ENCODE measurements at regions not wholly inside any gene's neighbourhood (a gene's known extent, or its start where the extent isn't known, plus 50 kb on each side); places are given as distances from the start of the nearest gene placed in this dataset.

DNA sequence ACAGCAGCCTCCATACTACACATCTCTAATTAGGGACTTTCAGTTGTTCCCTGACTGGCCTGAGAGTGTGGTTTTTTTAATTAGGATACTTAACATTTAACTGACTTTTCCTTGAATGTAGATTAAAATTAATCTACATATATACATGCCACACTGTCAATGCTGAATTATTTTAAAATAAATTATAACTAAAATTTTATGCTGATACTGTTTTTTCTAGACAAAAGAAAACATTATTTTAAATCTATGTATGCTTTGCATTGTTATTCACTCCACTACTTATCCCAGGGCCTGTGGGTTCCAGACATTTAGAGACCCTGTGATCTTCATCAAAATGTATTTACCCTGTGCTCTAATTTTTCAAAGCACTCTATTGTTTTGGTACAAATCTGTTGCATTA lies 496.0 kb upstream of the MAP2 start:
- Histone ChIP-seq H3K27me3 (ENCODE audit: low read depth) (no peaks in the 10 kb centered on the region), H3K4me3 (no peak overlapping the region), H3K36me3 (no peaks in the 10 kb centered on the region), H3K27ac (no peak overlapping the region), H3K9me3 (no peaks in the 10 kb centered on the region), H3K4me1 (no peaks in the 10 kb centered on the region)
- intact Hi-C loops (cut with DNase I) = no loop called here
- DNase-seq = no peak
- TF ChIP-seq, protein P1, sequence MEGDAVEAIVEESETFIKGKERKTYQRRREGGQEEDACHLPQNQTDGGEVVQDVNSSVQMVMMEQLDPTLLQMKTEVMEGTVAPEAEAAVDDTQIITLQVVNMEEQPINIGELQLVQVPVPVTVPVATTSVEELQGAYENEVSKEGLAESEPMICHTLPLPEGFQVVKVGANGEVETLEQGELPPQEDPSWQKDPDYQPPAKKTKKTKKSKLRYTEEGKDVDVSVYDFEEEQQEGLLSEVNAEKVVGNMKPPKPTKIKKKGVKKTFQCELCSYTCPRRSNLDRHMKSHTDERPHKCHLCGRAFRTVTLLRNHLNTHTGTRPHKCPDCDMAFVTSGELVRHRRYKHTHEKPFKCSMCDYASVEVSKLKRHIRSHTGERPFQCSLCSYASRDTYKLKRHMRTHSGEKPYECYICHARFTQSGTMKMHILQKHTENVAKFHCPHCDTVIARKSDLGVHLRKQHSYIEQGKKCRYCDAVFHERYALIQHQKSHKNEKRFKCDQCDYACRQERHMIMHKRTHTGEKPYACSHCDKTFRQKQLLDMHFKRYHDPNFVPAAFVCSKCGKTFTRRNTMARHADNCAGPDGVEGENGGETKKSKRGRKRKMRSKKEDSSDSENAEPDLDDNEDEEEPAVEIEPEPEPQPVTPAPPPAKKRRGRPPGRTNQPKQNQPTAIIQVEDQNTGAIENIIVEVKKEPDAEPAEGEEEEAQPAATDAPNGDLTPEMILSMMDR (IDR thresholded peaks at IDR 0.05) = no peak
- ATAC-seq = no peak

DNA sequence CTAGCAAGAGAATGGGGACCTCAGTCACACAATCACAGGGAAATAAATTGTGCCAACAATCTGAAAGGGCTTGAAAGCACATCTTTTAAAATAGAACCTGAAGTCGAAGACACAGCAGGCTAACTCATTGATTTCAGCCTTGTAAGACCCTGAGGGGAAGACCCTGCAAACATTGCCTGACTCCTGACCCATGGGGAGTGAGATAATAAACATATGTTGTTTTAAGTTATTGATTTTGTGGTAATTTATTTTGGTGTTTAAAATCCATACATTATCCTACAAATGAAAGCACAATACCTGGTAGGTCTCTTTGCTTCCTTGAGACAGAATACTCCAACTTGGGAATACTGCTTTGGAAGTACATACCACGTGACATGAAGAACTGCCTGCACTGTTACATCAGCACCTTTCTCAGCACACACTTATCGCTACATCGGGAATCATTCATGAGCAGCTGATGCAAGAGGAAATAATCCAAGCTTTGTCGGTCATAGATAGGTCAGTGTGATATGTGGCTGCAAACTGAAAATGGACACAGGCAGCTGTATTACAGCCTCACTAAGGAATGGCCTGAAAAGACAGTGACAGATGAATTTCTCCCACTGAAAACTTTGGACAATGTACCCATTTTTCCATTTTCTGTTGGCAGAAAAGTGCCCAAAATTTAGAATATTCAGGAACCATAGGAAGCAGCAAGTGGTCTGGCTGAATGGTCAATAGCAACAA lies 494.5 kb upstream of the MAP2 start:
- TF ChIP-seq, protein P1 (IDR thresholded peaks at IDR 0.05) = no peak
- H3K27ac ChIP-seq = no peak overlapping the region
- no peaks in the 10 kb centered on the region for H3K36me3 ChIP-seq
- no peaks in the 10 kb centered on the region for H3K4me1 ChIP-seq
- intact Hi-C loops (cut with DNase I) = no loop called here
- H3K9me3 ChIP-seq = no peaks in the 10 kb centered on the region
- H3K27me3 ChIP-seq (ENCODE audit: low read depth) = no peaks in the 10 kb centered on the region
- ATAC-seq (no peak), DNase-seq (no peak)
- H3K4me3 ChIP-seq = no peak overlapping the region

- TF ChIP-seq, protein P1 (IDR thresholded peaks at IDR 0.05) = no peak
- no peaks in the 10 kb centered on the region for H3K4me1 ChIP-seq
- ATAC-seq (no peak), DNase-seq (no peak)
- H3K27ac ChIP-seq = no peak overlapping the region
- H3K27me3 ChIP-seq (ENCODE audit: low read depth) = no peaks in the 10 kb centered on the region
- no peak overlapping the region for H3K4me3 ChIP-seq
- no peaks in the 10 kb centered on the region for H3K36me3 ChIP-seq
- no peaks in the 10 kb centered on the region for H3K9me3 ChIP-seq
- intact Hi-C loops (cut with DNase I) = no loop called here
These were observed 493.9 kb upstream of the MAP2 start for GRCh38 chr2:208929894-208930427.

DNA sequence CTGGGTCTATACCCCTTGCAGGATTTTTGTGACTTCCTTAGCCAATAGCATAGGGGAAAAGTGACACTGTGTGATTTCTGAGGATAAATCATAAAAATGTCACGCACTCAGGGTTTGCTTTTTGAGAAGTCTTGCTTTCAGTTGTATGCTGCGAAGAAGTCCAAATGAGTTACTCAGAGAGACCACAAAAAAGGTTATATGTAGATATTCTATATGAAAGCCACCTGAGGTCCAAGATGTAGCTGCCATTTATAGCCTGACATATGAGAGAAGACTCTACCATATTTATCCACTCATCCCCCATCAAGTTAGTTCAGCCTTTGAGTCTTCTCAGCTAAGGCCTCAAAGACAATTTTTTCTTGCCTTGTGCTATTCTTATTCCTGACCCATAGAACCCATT lies 488.3 kb upstream of the MAP2 start:
- TF ChIP-seq, protein P1 (IDR thresholded peaks at IDR 0.05) = no peak
- DNase-seq = no peak
- Histone ChIP-seq H3K4me3 (no peak overlapping the region), H3K4me1 (no peaks in the 10 kb centered on the region), H3K36me3 (no peaks in the 10 kb centered on the region), H3K9me3 (no peaks in the 10 kb centered on the region), H3K27me3 (ENCODE audit: low read depth) (no peaks in the 10 kb centered on the region), H3K27ac (no peak overlapping the region)
- ATAC-seq = no peak
- intact Hi-C loops (cut with DNase I) = no loop called here

DNA sequence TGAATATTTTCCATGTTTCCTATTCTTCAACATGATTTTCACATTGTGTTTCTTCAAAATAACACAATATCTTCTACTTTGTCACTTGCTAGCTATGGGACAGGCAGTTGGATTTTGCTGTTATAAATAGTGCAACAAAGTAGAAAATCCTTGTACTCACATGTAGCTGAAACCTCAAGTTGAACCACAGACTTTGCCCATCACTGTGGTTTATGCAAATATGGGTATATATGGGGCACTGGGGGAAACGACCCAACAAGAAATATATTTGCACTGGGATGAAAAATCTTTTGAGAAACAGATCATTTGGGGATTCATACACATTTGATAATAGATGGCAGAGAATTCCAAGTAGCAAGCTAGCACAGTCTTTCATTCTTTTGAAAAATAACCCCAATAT lies 486.3 kb upstream of the MAP2 start:
- H3K27me3 ChIP-seq (ENCODE audit: low read depth) = no peaks in the 10 kb centered on the region
- H3K27ac ChIP-seq = no peak overlapping the region
- TF ChIP-seq, protein P1 (IDR thresholded peaks at IDR 0.05) = no peak
- no peaks in the 10 kb centered on the region for H3K9me3 ChIP-seq
- no peaks in the 10 kb centered on the region for H3K4me1 ChIP-seq
- no peak overlapping the region for H3K4me3 ChIP-seq
- intact Hi-C loops (cut with DNase I) = no loop called here
- H3K36me3 ChIP-seq = no peaks in the 10 kb centered on the region
- no peak for ATAC-seq
- no peak for DNase-seq
